ENCODE measurements at regions not wholly inside any gene's neighbourhood (a gene's known extent, or its start where the extent isn't known, plus 50 kb on each side); places are given as distances from the start of the nearest gene placed in this dataset.
"Not testable (repeated sequence)": the region's sequence is repeated elsewhere in the genome, so short reads cannot be mapped to it uniquely, and the experiment has no call there.

GRCh38 chr5:18674212-18674611, 1040.0 kb downstream of the TAF11L14 start:
- TF ChIP-seq SRF (CRISPR knock-in tag; IDR thresholded peaks at IDR 0.05); HEY1 (CRISPR knock-in tag; IDR thresholded peaks at IDR 0.05; ENCODE audit: borderline replicate concordance); ZZZ3 (IDR thresholded peaks at IDR 0.05); CTCF (IDR thresholded peaks at IDR 0.05 in 2 of 3, conservative IDR thresholded peaks at IDR 0.05 in 1 of 3; ENCODE audit: insufficient read depth in 2 of 3, low read depth in 1 of 3, low read length in 3 of 3); TAL1 (IDR thresholded peaks at IDR 0.05); ZFP91 (CRISPR knock-in tag; IDR thresholded peaks at IDR 0.05); ATF2 (CRISPR knock-in tag; IDR thresholded peaks at IDR 0.05); ZBTB7A (IDR thresholded peaks at IDR 0.05; ENCODE audit: borderline replicate concordance, control insufficient read depth, low read depth, low read length); RCOR1 (IDR thresholded peaks at IDR 0.05; ENCODE audit: borderline replicate concordance in 1 of 2, low read depth in 2 of 2, low read length in 2 of 2): not testable (repeated sequence)
- TF ChIP-seq, protein P1, sequence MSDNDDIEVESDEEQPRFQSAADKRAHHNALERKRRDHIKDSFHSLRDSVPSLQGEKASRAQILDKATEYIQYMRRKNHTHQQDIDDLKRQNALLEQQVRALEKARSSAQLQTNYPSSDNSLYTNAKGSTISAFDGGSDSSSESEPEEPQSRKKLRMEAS (CRISPR knock-in tag; IDR thresholded peaks at IDR 0.05) = not testable (repeated sequence)
